Kidney (tissue), 13 donors: ENCODE measurements at regions not wholly inside any gene's neighbourhood (a gene's known extent, or its start where the extent isn't known, plus 50 kb on each side); places are given as distances from the start of the nearest gene placed in this dataset.

ENCODE experiments used
- DNase-seq, 5 donors: peaks; one replicate each; pipeline ENCODE4 v3.0.0-alpha.2; 2013 to 2020
- FAIRE-seq: peaks from 2 replicates; lab custom pipeline; 2012; peaks lifted over from hg19 to GRCh38; lab: Jason Lieb, UNC
- H3K27ac ChIP-seq, 2 donors: one replicate each; pipeline ENCODE4 v1.7.0; 2013; ENCODE audit warnings: low read depth in 2 of 2, low read length in 2 of 2, inconsistent platforms in 1 of 2
- H3K27me3 ChIP-seq: one replicate; pipeline ENCODE4 v1.7.1; 2013; ENCODE audit warnings: low read length, inconsistent platforms; ENCODE audit not compliant: control insufficient read depth, insufficient read depth
- H3K36me3 ChIP-seq, 3 donors: one replicate each; pipeline versions ENCODE4 v1.7.0 to v1.7.1; 2013; ENCODE audit warnings: low read length in 3 of 3, control low read depth in 1 of 3, inconsistent platforms in 1 of 3; ENCODE audit not compliant: insufficient read depth in 3 of 3, control insufficient read depth in 2 of 3
- H3K4me1 ChIP-seq, 3 donors: one replicate each; pipeline versions ENCODE4 v1.7.0 to v1.7.1; 2013; ENCODE audit warnings: low read length in 3 of 3, inconsistent platforms in 1 of 3, low read depth in 1 of 3; ENCODE audit not compliant: control insufficient read depth in 2 of 3, insufficient read depth in 2 of 3
- H3K4me3 ChIP-seq, 3 donors: one replicate each; pipeline versions ENCODE4 v1.7.0 to v1.8.1; 2013; ENCODE audit warnings: low read length in 3 of 3, control low read depth in 1 of 3, inconsistent platforms in 1 of 3
- H3K9ac ChIP-seq, 3 donors: one replicate each; pipeline versions ENCODE4 v1.7.0 to v1.7.1; 2013; ENCODE audit warnings: low read length in 3 of 3, control low read depth in 1 of 3, inconsistent platforms in 1 of 3
- H3K9me3 ChIP-seq, 3 donors: one replicate each; pipeline versions ENCODE4 v1.7.0 to v1.7.1; 2013; ENCODE audit warnings: low read length in 3 of 3, control low read depth in 1 of 3, inconsistent platforms in 1 of 3; ENCODE audit not compliant: control insufficient read depth in 2 of 3, insufficient read depth in 1 of 3
- CTCF ChIP-seq: IDR thresholded peaks from 3 replicates; pipeline ENCODE4 v1.5.1; 2012; ENCODE audit warnings: mild to moderate bottlenecking, moderate library complexity, borderline replicate concordance; ENCODE audit not compliant: insufficient read depth; ENCODE audit errors: extremely low read depth
- intact Hi-C: fragments of 100-400 bp; cut with DNase I; formaldehyde crosslinking; loops from one replicate; pipeline ENCODE4 v1.11.1; 2022
- donor health status: control.
- donor health status: control.
- donor health status: control.
- donor health status: control.
- donor health status: control.
- donor health status: DM: yes; HTN: yes; CAD: no.
- donor health status: Normal renal cell carcinoma (clear cell type).

- H3K9me3 ChIP-seq, result no peaks in the 10 kb centered on the region
- no peak for FAIRE-seq
- intact Hi-C loops, result no loop called here
- DNase-seq, result no peak
- no peaks in the 10 kb centered on the region for H3K4me1 ChIP-seq
- no peaks in the 10 kb centered on the region for H3K27me3 ChIP-seq
- H3K27ac ChIP-seq, result no peak overlapping the region
- H3K4me3 ChIP-seq, result no peak overlapping the region
- H3K9ac ChIP-seq, result no peak overlapping the region
- no peak for TF ChIP-seq CTCF
- H3K36me3 ChIP-seq, result no peaks in the 10 kb centered on the region
Measured at GRCh38 chr4:108519208-108519833, 101.1 kb upstream of the RPL34 start.

DNA sequence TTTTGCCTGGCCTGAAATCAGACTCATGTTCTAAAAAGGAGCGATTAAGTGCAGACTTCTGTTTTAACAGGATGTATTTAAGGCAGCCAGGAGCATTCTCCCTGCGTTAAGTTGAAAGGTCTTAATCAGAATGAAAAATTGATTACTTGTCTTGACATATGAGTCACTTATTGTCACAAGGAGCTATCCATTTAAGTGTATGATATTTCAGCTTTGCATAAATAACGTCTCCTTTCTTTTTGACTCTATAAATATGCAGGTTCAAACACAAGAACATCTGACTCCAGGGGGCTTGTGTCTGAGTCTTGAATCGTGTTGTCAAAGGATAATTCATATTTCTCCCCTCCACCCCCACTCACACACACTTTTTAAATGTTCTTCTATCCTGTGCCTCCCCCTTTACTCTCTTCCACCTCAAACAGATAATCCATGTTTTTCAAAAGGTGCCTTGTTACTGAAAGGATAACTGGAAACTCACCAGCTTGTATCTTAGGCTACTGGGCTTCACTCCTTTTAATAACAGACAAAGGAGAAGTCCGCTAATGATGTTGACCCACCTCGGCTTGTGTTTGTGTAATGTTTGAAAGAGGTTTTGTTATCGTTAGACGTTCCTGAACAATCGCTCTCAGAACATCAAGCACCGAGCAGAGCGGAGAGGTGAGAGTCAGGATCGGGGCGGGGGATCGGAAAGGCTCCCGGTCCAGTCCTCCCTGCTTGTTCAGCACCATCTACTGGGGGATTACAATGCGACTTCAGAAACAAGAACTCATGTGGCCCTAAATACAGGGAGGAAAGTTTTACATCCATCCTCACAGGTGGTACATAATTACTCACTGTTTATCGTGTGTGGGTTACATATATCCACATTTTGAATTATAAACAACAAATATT, 107.5 kb upstream of the RPL34 start:
- Histone ChIP-seq H3K9me3 (no peaks in the 10 kb centered on the region), H3K27me3 (no peaks in the 10 kb centered on the region), H3K27ac (no peak overlapping the region), H3K4me3 (peak overlapping the region in 1 of 3 donors; percentile 45), H3K9ac (peak overlapping the region in 1 of 3 donors; percentile 42), H3K36me3 (no peaks in the 10 kb centered on the region), H3K4me1 (no peaks in the 10 kb centered on the region)
- no peak for FAIRE-seq
- peak; percentile 54 to 91 (median 76) for DNase-seq
- intact Hi-C loops, result no loop called here
- TF ChIP-seq CTCF, result no peak

- FAIRE-seq (no peak), DNase-seq (no peak)
- Histone ChIP-seq H3K4me3 (no peak overlapping the region), H3K27me3 (no peaks in the 10 kb centered on the region), H3K4me1 (no peaks in the 10 kb centered on the region), H3K9me3 (no peaks in the 10 kb centered on the region), H3K36me3 (no peaks in the 10 kb centered on the region), H3K9ac (no peak overlapping the region), H3K27ac (no peak overlapping the region)
- intact Hi-C loops, result no loop called here
- TF ChIP-seq CTCF, result no peak
Measured at GRCh38 chr4:108511618-108512017, 108.8 kb upstream of the RPL34 start.
